A549 (cell line): ENCODE measurements at regions not wholly inside any gene's neighbourhood (a gene's known extent, or its start where the extent isn't known, plus 50 kb on each side); places are given as distances from the start of the nearest gene placed in this dataset.

Experiments used
- ATAC-seq, 2 experiments: fragments of 200-7000 bp in 1 of 2; fragments of >200 bp in 1 of 2; cut with Nextera tagmentation in 1 of 2; cut with Tn5 transposase in 1 of 2; 3 replicates each; pipeline versions ENCODE4 v1.8.0 to v1.9.1; 2018 to 2020; ENCODE audit warnings: mild to moderate bottlenecking in 1 of 2, moderate library complexity in 1 of 2
- CTCF ChIA-PET: fragments of 300-600 bp; sonication (Branson Sonifier 250); formaldehyde crosslinking; extraction: SDS; loops from one replicate; lab custom pipeline; 2021; ENCODE audit warnings: antibody characterized with exemption, inconsistent platforms; lab: Yijun Ruan, JAX
- POLR2A ChIA-PET: fragments of 350-600 bp; formaldehyde crosslinking; extraction: SDS; loops from one replicate; lab custom pipeline; 2021; ENCODE audit warnings: antibody characterized with exemption, inconsistent platforms; lab: Yijun Ruan, JAX
- DNase-seq, 2 experiments: peaks; one replicate each; pipeline versions ENCODE4 v3.0.0 to v3.0.0-alpha.2; 2011 to 2016; ENCODE audit warnings: low read depth in 1 of 2, low spot score in 1 of 2
- FAIRE-seq: peaks from 2 replicates; lab custom pipeline; 2011; peaks lifted over from hg19 to GRCh38; lab: Jason Lieb, UNC
- H3K27ac ChIP-seq, 2 experiments: fragments of >200 bp; sonication (Bioruptor Twin); formaldehyde crosslinking; 3 replicates each; pipeline ENCODE4 v1.5.1; 2016 to 2017
- H3K4me1 ChIP-seq: fragments of >200 bp; sonication (Bioruptor Twin); formaldehyde crosslinking; 3 replicates; pipeline ENCODE4 v1.6.1; 2016
- H3K4me2 ChIP-seq: fragments of >200 bp; sonication (Bioruptor Twin); formaldehyde crosslinking; 3 replicates; pipeline ENCODE4 v1.6.1; 2016
- H3K4me3 ChIP-seq: fragments of >200 bp; sonication (Bioruptor Twin); formaldehyde crosslinking; 3 replicates; pipeline ENCODE4 v1.5.1; 2016
- H3K9me3 ChIP-seq: fragments of >200 bp; sonication (Bioruptor Twin); formaldehyde crosslinking; 3 replicates; pipeline ENCODE4 v1.6.1; 2016
- CHD4 ChIP-seq: fragments of 200-600 bp; sonication (generic); IDR thresholded peaks from 2 replicates; pipeline ENCODE4 v1.6.1; 2016; ENCODE audit warnings: antibody characterized with exemption, mild to moderate bottlenecking, borderline replicate concordance
- CTCF ChIP-seq: fragments of >200 bp; sonication (Bioruptor Twin); formaldehyde crosslinking; IDR thresholded peaks from 3 replicates; pipeline ENCODE4 v1.5.1; 2016
- E2F6 ChIP-seq: IDR thresholded peaks from 2 replicates; pipeline ENCODE4 v1.6.1; 2012; ENCODE audit warnings: low read depth, borderline replicate concordance
- ESRRA ChIP-seq: fragments of 150-350 bp; IDR thresholded peaks from 2 replicates; pipeline ENCODE4 v1.6.1; 2014; ENCODE audit warnings: mild to moderate bottlenecking, low read length, borderline replicate concordance
- FOSL2 ChIP-seq, 2 experiments: fragments of 450-650 bp in 1 of 2; fragments of >200 bp in 1 of 2; sonication (Bioruptor Twin) in 1 of 2; formaldehyde crosslinking; IDR thresholded peaks; 2 replicates each; pipeline versions ENCODE4 v1.5.0 to v1.6.1; 2016 to 2020; ENCODE audit warnings: mild to moderate bottlenecking in 1 of 2, moderate library complexity in 1 of 2
- HES2 ChIP-seq: fragments of >200 bp; sonication (Bioruptor Twin); formaldehyde crosslinking; IDR thresholded peaks from 2 replicates; pipeline ENCODE4 v1.6.1; 2016
- HEYL ChIP-seq: fragments of 250-450 bp; sonication (Bioruptor Pico); IDR thresholded peaks from 2 replicates; pipeline ENCODE4 v1.8.0; 2021; ENCODE audit warnings: mild to moderate bottlenecking, moderate library complexity
- HOXA7 ChIP-seq: fragments of 250-450 bp; sonication (Bioruptor Pico); IDR thresholded peaks from 2 replicates; pipeline ENCODE4 v1.5.0; 2020; ENCODE audit warnings: mild to moderate bottlenecking, moderate library complexity
- HOXB5 ChIP-seq: fragments of 250-450 bp; sonication (Bioruptor Pico); IDR thresholded peaks from 2 replicates; pipeline ENCODE4 v1.5.0; 2020; ENCODE audit warnings: mild to moderate bottlenecking, moderate library complexity
- KDM1A ChIP-seq: fragments of 200-600 bp; sonication (generic); IDR thresholded peaks from 2 replicates; pipeline ENCODE4 v1.6.1; 2016; ENCODE audit warnings: low read depth, mild to moderate bottlenecking
- MAFK ChIP-seq: fragments of 450-650 bp; IDR thresholded peaks from 2 replicates; pipeline ENCODE4 v1.6.1; 2014; ENCODE audit not compliant: partially characterized antibody
- MYC ChIP-seq: IDR thresholded peaks from 2 replicates; pipeline ENCODE4 v1.6.1; 2012; ENCODE audit warnings: mild to moderate bottlenecking, inconsistent platforms, low read length, improper control_type of control experiment, borderline replicate concordance
- NFE2L2 ChIP-seq: fragments of 150-350 bp; conservative IDR thresholded peaks from 2 replicates; pipeline ENCODE4 v1.6.1; 2014; ENCODE audit warnings: low read length
- NPAS2 ChIP-seq: fragments of 250-450 bp; sonication (Bioruptor Pico); IDR thresholded peaks from 2 replicates; pipeline ENCODE4 v1.8.0; 2022; ENCODE audit warnings: mild to moderate bottlenecking, moderate library complexity, borderline replicate concordance
- PHF8 ChIP-seq: fragments of 200-600 bp; sonication (generic); IDR thresholded peaks from 2 replicates; pipeline ENCODE4 v1.6.1; 2016; ENCODE audit warnings: low read depth, mild to moderate bottlenecking, antibody characterized with exemption, moderate library complexity, borderline replicate concordance
- RAD21 ChIP-seq, 2 experiments: fragments of >200 bp in 1 of 2; sonication (Bioruptor Twin) in 1 of 2; formaldehyde crosslinking in 1 of 2; IDR thresholded peaks in 1 of 2; conservative IDR thresholded peaks in 1 of 2; 2 replicates in 1 of 2; 3 replicates in 1 of 2; pipeline ENCODE4 v1.6.1; 2012 to 2018; ENCODE audit warnings: inconsistent platforms in 1 of 2
- RCOR1 ChIP-seq: fragments of 150-350 bp; IDR thresholded peaks from 2 replicates; pipeline ENCODE4 v1.6.1; 2014; ENCODE audit warnings: antibody characterized with exemption, low read length, low read depth
- REST ChIP-seq: fragments of 200-600 bp; sonication (generic); IDR thresholded peaks from 2 replicates; pipeline ENCODE4 v1.6.1; 2016; ENCODE audit warnings: antibody characterized with exemption, mild to moderate bottlenecking, moderate library complexity
- RFX5 ChIP-seq: fragments of 450-650 bp; IDR thresholded peaks from 2 replicates; pipeline ENCODE4 v1.7.1; 2014; ENCODE audit warnings: antibody characterized with exemption, mild to moderate bottlenecking, moderate library complexity
- RNF2 ChIP-seq: fragments of 200-600 bp; sonication (generic); IDR thresholded peaks from 2 replicates; pipeline ENCODE4 v1.6.1; 2016; ENCODE audit warnings: low read depth, mild to moderate bottlenecking, antibody characterized with exemption, moderate library complexity, borderline replicate concordance
- SREBF2 ChIP-seq: fragments of 450-650 bp; IDR thresholded peaks from 2 replicates; pipeline ENCODE4 v1.6.1; 2014; ENCODE audit warnings: mild to moderate bottlenecking, moderate library complexity
- TFCP2L1 ChIP-seq: fragments of 250-450 bp; sonication (Bioruptor Pico); IDR thresholded peaks from 2 replicates; pipeline ENCODE4 v1.5.0; 2021; ENCODE audit warnings: mild to moderate bottlenecking
- TP53 ChIP-seq: fragments of 250-450 bp; sonication (Bioruptor Pico); IDR thresholded peaks from 2 replicates; pipeline ENCODE4 v1.5.0; 2021; ENCODE audit warnings: mild to moderate bottlenecking, moderate library complexity
- ZC3H11A ChIP-seq: fragments of 450-650 bp; IDR thresholded peaks from 2 replicates; pipeline ENCODE4 v1.6.1; 2014; ENCODE audit warnings: antibody characterized with exemption, mild to moderate bottlenecking
- WGBS: methylation state at CpG from one replicate; pipeline ENCODE4 v1.1.6; 2017; ENCODE audit errors: missing lambda C conversion rate; 5-methylcytosine and 5-hydroxymethylcytosine counted together

- FAIRE-seq (no peak), ATAC-seq (no peak), DNase-seq (no peak)
- ChIA-PET POLR2A (no interaction called here), CTCF (interaction anchor here (1.0 to 1.9 kb wide), 3 partner anchors 17 to 897 kb away, joined by 3 to 8 read pairs (median 3); no protein-coding TSS in a partner anchor)
- H3K4me2 ChIP-seq, result no peak overlapping the region
- TF ChIP-seq CTCF, result no peak
- no peak for TF ChIP-seq RAD21 (conservative IDR thresholded peaks at IDR 0.05 in 1 of 2, IDR thresholded peaks at IDR 0.05 in 1 of 2)
- TF ChIP-seq E2F6, result no peak
- no peak for TF ChIP-seq REST
- TF ChIP-seq HES2, result no peak
- TF ChIP-seq HOXA7 (CRISPR knock-in tag), result no peak
- TF ChIP-seq NFE2L2, result no peak
- H3K4me3 ChIP-seq, result no peak overlapping the region
- H3K27ac ChIP-seq, result no peak overlapping the region
- no peaks in the 10 kb centered on the region for H3K9me3 ChIP-seq
- 14% methylated on average over 2 of the region's 2 CpGs for WGBS
- no peaks in the 10 kb centered on the region for H3K4me1 ChIP-seq
Measured at GRCh38 chr14:62143245-62143644, 381.0 kb downstream of the SNAPC1 start.

GRCh38 chr14:62144863-62145262 lies 382.6 kb downstream of the SNAPC1 start:
- ATAC-seq (no peak), DNase-seq (no peak), FAIRE-seq (no peak)
- no peak overlapping the region for H3K27ac ChIP-seq
- no peak overlapping the region for H3K4me2 ChIP-seq
- H3K4me3 ChIP-seq, result no peak overlapping the region
- ChIA-PET POLR2A (no interaction called here), CTCF (interaction anchor here (1.0 kb wide), 1 partner anchor 18 kb away, joined by 3 read pairs; no protein-coding TSS in a partner anchor)
- no peaks in the 10 kb centered on the region for H3K4me1 ChIP-seq
- TF ChIP-seq TFCP2L1 (CRISPR knock-in tag), result no peak
- TF ChIP-seq ZC3H11A, result no peak
- no peak for TF ChIP-seq RCOR1
- TF ChIP-seq RFX5, result no peak
- no peak for TF ChIP-seq RNF2
- no peak for TF ChIP-seq CHD4
- TF ChIP-seq HOXB5 (CRISPR knock-in tag), result no peak
- TF ChIP-seq KDM1A, result no peak
- TF ChIP-seq E2F6, result no peak
- no peak for TF ChIP-seq PHF8
- no peak for TF ChIP-seq MYC
- no peak for TF ChIP-seq FOSL2 (IDR thresholded peaks at IDR 0.05)
- no peak for TF ChIP-seq FOSL2 (CRISPR knock-in tag; IDR thresholded peaks at IDR 0.05)
- no peak for TF ChIP-seq NPAS2 (CRISPR knock-in tag)
- no peak for TF ChIP-seq ESRRA
- no peak for TF ChIP-seq SREBF2
- TF ChIP-seq TP53, result no peak
- no peak for TF ChIP-seq HEYL (CRISPR knock-in tag)
- TF ChIP-seq MAFK, result no peak
- no peaks in the 10 kb centered on the region for H3K9me3 ChIP-seq
- 2% methylated on average over 1 of the region's 1 CpG for WGBS
